ENCODE measurements at regions not wholly inside any gene's neighbourhood (a gene's known extent, or its start where the extent isn't known, plus 50 kb on each side); places are given as distances from the start of the nearest gene placed in this dataset.

GRCh38 chr1:106200711-106201110 is 855.8 kb upstream of the PRMT6 start:
- DNase-seq (ENCODE audit: low read depth, low spot score) (no peak), FAIRE-seq (no peak), ATAC-seq (no peak)
- intact Hi-C loops (cut with micrococcal nuclease; ENCODE audit: unreplicated experiment), result no loop called here
- TF ChIP-seq NFYB (IDR thresholded peaks at IDR 0.05; ENCODE audit: insufficient read depth, low read depth, low read length) (no peak), KDM1A (IDR thresholded peaks at IDR 0.05; ENCODE audit: borderline replicate concordance) (no peak), MXI1 (IDR thresholded peaks at IDR 0.05; ENCODE audit: low read depth, low read length) (no peak), RB1 (IDR thresholded peaks at IDR 0.05; ENCODE audit: borderline replicate concordance) (no peak), HDAC6 (IDR thresholded peaks at IDR 0.05; ENCODE audit: unreplicated experiment) (no peak)
- H3K4me1 ChIP-seq (ENCODE audit: control insufficient read depth, insufficient read depth, low read length), result no peaks in the 10 kb centered on the region
- no TSS peak for BruUV-seq (replicated peaks)
- no peak overlapping the region for H3K4me3 ChIP-seq
- CTCF ChIA-PET, result no interaction called here
- H4K20me1 ChIP-seq (ENCODE audit: control insufficient read depth, insufficient read depth), result no peaks in the 10 kb centered on the region
- H3K27ac ChIP-seq (ENCODE audit: control insufficient read depth, insufficient read depth), result no peak overlapping the region
- H3K9me3 ChIP-seq (replicated peaks; ENCODE audit: control insufficient read depth, insufficient read depth, low read length), result no peaks in the 10 kb centered on the region
- H3K27me3 ChIP-seq (replicated peaks in 1 of 2; ENCODE audit: control insufficient read depth in 2 of 2, insufficient read depth in 2 of 2, low read length in 1 of 2), result no peaks in the 10 kb centered on the region
- RAD21 ChIA-PET (ENCODE audit: unreplicated experiment), result no interaction called here
- POLR2A ChIA-PET, result no interaction called here
- 24% methylated on average over 3 of the region's 3 CpGs for WGBS (ENCODE audit: insufficient coverage, insufficient replicate concordance, low lambda C conversion rate, missing lambda C conversion rate)
- H3K9ac ChIP-seq (ENCODE audit: control insufficient read depth, insufficient read depth, low read length), result no peak overlapping the region
- no peaks in the 10 kb centered on the region for H3K36me3 ChIP-seq (ENCODE audit: control insufficient read depth in 2 of 2, insufficient read depth in 2 of 2, low read length in 1 of 2)
- H2AFZ ChIP-seq (ENCODE audit: control insufficient read depth, low read depth, low read length), result no peak overlapping the region
- H3K79me2 ChIP-seq (ENCODE audit: control insufficient read depth, insufficient read depth, low read length), result no peaks in the 10 kb centered on the region
- no peak overlapping the region for H3K4me2 ChIP-seq (ENCODE audit: control insufficient read depth, insufficient read depth)
- in situ Hi-C loops (cut with MboI), result no loop called here
- SMC1A ChIA-PET (ENCODE audit: uncharacterized antibody, unreplicated experiment), result no interaction called here

GRCh38 chr1:106207185-106207584 is 849.3 kb upstream of the PRMT6 start:
- Histone ChIP-seq H4K20me1 (ENCODE audit: control insufficient read depth, insufficient read depth) (no peaks in the 10 kb centered on the region), H3K9me3 (replicated peaks; ENCODE audit: control insufficient read depth, insufficient read depth, low read length) (no peaks in the 10 kb centered on the region), H3K4me3 (no peak overlapping the region), H3K27me3 (replicated peaks in 1 of 2; ENCODE audit: control insufficient read depth in 2 of 2, insufficient read depth in 2 of 2, low read length in 1 of 2) (no peaks in the 10 kb centered on the region), H3K36me3 (ENCODE audit: control insufficient read depth in 2 of 2, insufficient read depth in 2 of 2, low read length in 1 of 2) (no peaks in the 10 kb centered on the region), H3K9ac (ENCODE audit: control insufficient read depth, insufficient read depth, low read length) (no peak overlapping the region), H2AFZ (ENCODE audit: control insufficient read depth, low read depth, low read length) (no peak overlapping the region), H3K27ac (ENCODE audit: control insufficient read depth, insufficient read depth) (no peak overlapping the region), H3K4me1 (ENCODE audit: control insufficient read depth, insufficient read depth, low read length) (no peaks in the 10 kb centered on the region), H3K4me2 (ENCODE audit: control insufficient read depth, insufficient read depth) (no peak overlapping the region), H3K79me2 (ENCODE audit: control insufficient read depth, insufficient read depth, low read length) (no peaks in the 10 kb centered on the region)
- RAD21 ChIA-PET (ENCODE audit: unreplicated experiment), result no interaction called here
- SMC1A ChIA-PET (ENCODE audit: uncharacterized antibody, unreplicated experiment), result no interaction called here
- 23% methylated on average over 1 of the region's 1 CpG for WGBS (ENCODE audit: insufficient coverage, insufficient replicate concordance, low lambda C conversion rate, missing lambda C conversion rate)
- no peak for DNase-seq (ENCODE audit: low read depth, low spot score)
- CTCF ChIA-PET, result no interaction called here
- no TSS peak for BruUV-seq (replicated peaks)
- ATAC-seq, result no peak
- no peak for FAIRE-seq
- POLR2A ChIA-PET, result no interaction called here
- intact Hi-C loops (cut with micrococcal nuclease; ENCODE audit: unreplicated experiment), result no loop called here
- in situ Hi-C loops (cut with MboI), result no loop called here
- TF ChIP-seq IKZF1 (conservative IDR thresholded peaks at IDR 0.05), result no peak
- no peak for TF ChIP-seq IKZF2 (IDR thresholded peaks at IDR 0.05)
- TF ChIP-seq ZNF592 (IDR thresholded peaks at IDR 0.05), result no peak
- TF ChIP-seq ZNF687 (IDR thresholded peaks at IDR 0.05), result no peak
- no peak for TF ChIP-seq ZNF217 (IDR thresholded peaks at IDR 0.05)

Data from GM12878 (cell line).